ENCODE measurements at regions not wholly inside any gene's neighbourhood (a gene's known extent, or its start where the extent isn't known, plus 50 kb on each side); places are given as distances from the start of the nearest gene placed in this dataset.

DNA sequence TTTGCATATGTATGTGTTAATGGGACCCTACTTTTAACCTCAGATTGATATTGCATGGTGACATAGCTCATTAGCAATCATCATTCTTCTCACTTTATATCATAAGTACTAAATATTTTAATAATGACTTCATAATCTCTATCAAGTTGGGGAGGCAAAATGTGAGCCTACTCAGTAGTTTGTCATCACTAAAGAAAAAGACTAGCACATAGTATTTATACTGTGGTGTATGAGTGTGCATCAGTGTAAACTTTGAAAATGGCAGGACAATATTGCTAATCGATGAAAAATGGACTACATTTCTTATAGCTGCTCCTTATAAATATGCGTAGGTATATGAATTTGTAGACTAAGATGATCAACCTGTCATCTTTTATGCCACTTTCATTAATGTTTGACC, 624.5 kb upstream of the ROBO2 start:
- Histone ChIP-seq H3K9me2 (replicated peaks; ENCODE audit: low read length) (no peaks in the 10 kb centered on the region), H3K27ac (ENCODE audit: low read length) (no peak overlapping the region), H3K79me2 (ENCODE audit: low read length) (no peaks in the 10 kb centered on the region), H3K36me3 (ENCODE audit: low read depth, low read length) (no peaks in the 10 kb centered on the region), H3K4me1 (ENCODE audit: insufficient read depth, low read length) (no peaks in the 10 kb centered on the region), H2AFZ (ENCODE audit: low read length) (no peak overlapping the region), H3K9ac (ENCODE audit: low read length) (no peak overlapping the region), H3K4me3 (ENCODE audit: low read length) (no peak overlapping the region), H4K20me1 (ENCODE audit: low read length) (no peaks in the 10 kb centered on the region), H3F3A (ENCODE audit: low read length, unreplicated experiment) (no peaks in the 10 kb centered on the region), H3K4me2 (ENCODE audit: low read length) (no peak overlapping the region), H3K9me3 (ENCODE audit: low read length) (no peaks in the 10 kb centered on the region), H3K27me3 (ENCODE audit: low read length) (no peaks in the 10 kb centered on the region)
- ChIA-PET CTCF (no interaction called here), POLR2A (ENCODE audit: unreplicated experiment) (no interaction called here)
- no TSS peak for BruUV-seq (replicated peaks)
- intact Hi-C loops (cut with micrococcal nuclease) = no loop called here
- no peak for DNase-seq
- no peak for TF ChIP-seq EZH2phosphoT487 (IDR thresholded peaks at IDR 0.05; ENCODE audit: borderline replicate concordance, low read length)
- TF ChIP-seq EZH2 (IDR thresholded peaks at IDR 0.05; ENCODE audit: low read length, unreplicated experiment) = no peak
- TF ChIP-seq, protein P1, sequence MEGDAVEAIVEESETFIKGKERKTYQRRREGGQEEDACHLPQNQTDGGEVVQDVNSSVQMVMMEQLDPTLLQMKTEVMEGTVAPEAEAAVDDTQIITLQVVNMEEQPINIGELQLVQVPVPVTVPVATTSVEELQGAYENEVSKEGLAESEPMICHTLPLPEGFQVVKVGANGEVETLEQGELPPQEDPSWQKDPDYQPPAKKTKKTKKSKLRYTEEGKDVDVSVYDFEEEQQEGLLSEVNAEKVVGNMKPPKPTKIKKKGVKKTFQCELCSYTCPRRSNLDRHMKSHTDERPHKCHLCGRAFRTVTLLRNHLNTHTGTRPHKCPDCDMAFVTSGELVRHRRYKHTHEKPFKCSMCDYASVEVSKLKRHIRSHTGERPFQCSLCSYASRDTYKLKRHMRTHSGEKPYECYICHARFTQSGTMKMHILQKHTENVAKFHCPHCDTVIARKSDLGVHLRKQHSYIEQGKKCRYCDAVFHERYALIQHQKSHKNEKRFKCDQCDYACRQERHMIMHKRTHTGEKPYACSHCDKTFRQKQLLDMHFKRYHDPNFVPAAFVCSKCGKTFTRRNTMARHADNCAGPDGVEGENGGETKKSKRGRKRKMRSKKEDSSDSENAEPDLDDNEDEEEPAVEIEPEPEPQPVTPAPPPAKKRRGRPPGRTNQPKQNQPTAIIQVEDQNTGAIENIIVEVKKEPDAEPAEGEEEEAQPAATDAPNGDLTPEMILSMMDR (conservative IDR thresholded peaks at IDR 0.05; ENCODE audit: low read depth, low read length) = no peak
- ATAC-seq = no peak

DNA sequence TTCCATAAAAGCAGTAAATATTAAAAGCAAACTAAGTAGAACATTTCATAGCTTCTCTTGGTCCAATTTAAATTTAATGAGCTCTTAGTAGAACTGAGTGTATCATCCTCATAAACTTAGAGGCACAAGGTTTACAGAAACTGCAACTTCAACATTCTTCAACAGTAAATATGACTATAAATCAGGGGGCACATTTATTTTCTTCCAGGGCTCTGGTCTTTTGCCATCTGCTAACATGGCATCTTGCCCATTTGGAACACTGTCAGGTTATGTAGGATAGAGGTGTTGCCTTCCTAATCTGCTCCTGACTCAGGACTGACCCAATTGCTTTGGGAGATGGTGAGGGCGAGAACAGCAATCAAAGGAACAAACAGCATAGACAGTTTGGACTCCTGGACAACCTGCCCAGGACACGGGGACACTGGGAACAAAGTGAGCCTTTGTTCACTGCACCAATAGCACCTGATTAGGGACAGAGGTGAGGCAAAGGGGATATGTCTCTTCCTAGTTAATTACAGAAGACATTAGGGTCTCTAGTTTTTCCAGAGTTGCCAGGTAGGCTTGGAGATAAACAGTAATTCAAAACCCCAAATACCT, 610.2 kb upstream of the ROBO2 start:
- no peak for DNase-seq
- BruUV-seq (replicated peaks) = no TSS peak
- Histone ChIP-seq H3F3A (ENCODE audit: low read length, unreplicated experiment) (no peaks in the 10 kb centered on the region), H3K27me3 (ENCODE audit: low read length) (no peaks in the 10 kb centered on the region; the same call in 1 of the 2 replicates), H3K9me2 (replicated peaks; ENCODE audit: low read length) (no peaks in the 10 kb centered on the region), H3K79me2 (ENCODE audit: low read length) (no peaks in the 10 kb centered on the region), H2AFZ (ENCODE audit: low read length) (no peak overlapping the region), H3K4me2 (ENCODE audit: low read length) (no peak overlapping the region), H3K4me1 (ENCODE audit: insufficient read depth, low read length) (no peaks in the 10 kb centered on the region), H4K20me1 (ENCODE audit: low read length) (no peaks in the 10 kb centered on the region), H3K27ac (ENCODE audit: low read length) (no peak overlapping the region), H3K36me3 (ENCODE audit: low read depth, low read length) (no peaks in the 10 kb centered on the region), H3K9ac (ENCODE audit: low read length) (no peak overlapping the region), H3K4me3 (ENCODE audit: low read length) (no peak overlapping the region), H3K9me3 (ENCODE audit: low read length) (no peaks in the 10 kb centered on the region)
- POLR2A ChIA-PET (ENCODE audit: unreplicated experiment) = no interaction called here
- intact Hi-C loops (cut with micrococcal nuclease) = no loop called here
- no peak for ATAC-seq
- CTCF ChIA-PET = no interaction called here
- no peak for TF ChIP-seq EZH2phosphoT487 (IDR thresholded peaks at IDR 0.05; ENCODE audit: borderline replicate concordance, low read length)
- TF ChIP-seq, protein P1 (conservative IDR thresholded peaks at IDR 0.05; ENCODE audit: low read depth, low read length) = no peak

DNA sequence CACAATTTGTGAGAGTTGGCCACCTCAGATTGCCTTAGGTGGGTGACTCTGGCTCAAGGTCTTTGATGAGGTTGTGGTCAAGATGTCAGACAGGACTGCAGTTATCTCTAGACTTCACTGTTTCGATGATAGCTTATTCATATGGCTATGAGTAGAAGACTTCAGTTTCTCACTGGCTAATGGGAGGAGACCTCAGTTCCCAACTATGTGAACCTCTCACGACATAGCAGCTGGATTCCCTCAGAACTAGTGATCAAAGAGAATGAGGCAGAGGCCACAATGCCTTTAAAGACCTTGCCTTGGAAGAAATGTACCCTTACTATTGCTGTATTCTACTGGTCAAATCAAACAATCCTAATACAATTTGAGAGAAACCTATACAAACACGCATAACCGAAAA, 607.5 kb upstream of the ROBO2 start:
- H3K27me3 ChIP-seq (ENCODE audit: low read length) = no peaks in the 10 kb centered on the region; the same call in 1 of the 2 replicates
- BruUV-seq (replicated peaks) = no TSS peak
- H3K79me2 ChIP-seq (ENCODE audit: low read length) = no peaks in the 10 kb centered on the region
- H4K20me1 ChIP-seq (ENCODE audit: low read length) = no peaks in the 10 kb centered on the region
- H2AFZ ChIP-seq (ENCODE audit: low read length) = no peak overlapping the region
- ChIA-PET POLR2A (ENCODE audit: unreplicated experiment) (no interaction called here), CTCF (no interaction called here)
- H3F3A ChIP-seq (ENCODE audit: low read length, unreplicated experiment) = no peaks in the 10 kb centered on the region
- no peak overlapping the region for H3K27ac ChIP-seq (ENCODE audit: low read length)
- no peaks in the 10 kb centered on the region for H3K9me3 ChIP-seq (ENCODE audit: low read length)
- intact Hi-C loops (cut with micrococcal nuclease) = no loop called here
- no peaks in the 10 kb centered on the region for H3K9me2 ChIP-seq (replicated peaks; ENCODE audit: low read length)
- no peak overlapping the region for H3K4me2 ChIP-seq (ENCODE audit: low read length)
- DNase-seq = no peak
- TF ChIP-seq EZH2phosphoT487 (IDR thresholded peaks at IDR 0.05; ENCODE audit: borderline replicate concordance, low read length) = no peak
- no peaks in the 10 kb centered on the region for H3K4me1 ChIP-seq (ENCODE audit: insufficient read depth, low read length)
- no peaks in the 10 kb centered on the region for H3K36me3 ChIP-seq (ENCODE audit: low read depth, low read length)
- ATAC-seq = no peak
- H3K4me3 ChIP-seq (ENCODE audit: low read length) = no peak overlapping the region
- no peak overlapping the region for H3K9ac ChIP-seq (ENCODE audit: low read length)
